Spleen (tissue), 3 donors: ENCODE measurements at regions not wholly inside any gene's neighbourhood (a gene's known extent, or its start where the extent isn't known, plus 50 kb on each side); places are given as distances from the start of the nearest gene placed in this dataset.

Source experiments
- POLR2A ChIP-seq, 3 donors: fragments of 450-650 bp; IDR thresholded peaks; one replicate each; pipeline ENCODE4 v1.5.1; 2017; ENCODE audit warnings: antibody characterized with exemption in 3 of 3, mild to moderate bottlenecking in 1 of 3
- POLR2AphosphoS5 ChIP-seq, 3 donors: sonication (generic); formaldehyde crosslinking; IDR thresholded peaks; one replicate each; pipeline ENCODE4 v1.5.1; 2017; ENCODE audit warnings: antibody characterized with exemption in 3 of 3

- TF ChIP-seq POLR2AphosphoS5 (IDR thresholded peaks at IDR 0.05): no peak
- TF ChIP-seq POLR2A (IDR thresholded peaks at IDR 0.05): no peak
Measured at GRCh38 chr18:8933714-8934284, 168.7 kb upstream of the NDUFV2 start.
